Peyer's patch (tissue), 4 donors: ENCODE measurements at regions not wholly inside any gene's neighbourhood (a gene's known extent, or its start where the extent isn't known, plus 50 kb on each side); places are given as distances from the start of the nearest gene placed in this dataset.

ENCODE experiments used
- DNase-seq, 3 donors: peaks; one replicate each; pipeline ENCODE4 v3.0.0-alpha.2; 2017 to 2019
- H3K27ac ChIP-seq, 4 donors: fragments of 200-600 bp; sonication (generic); one replicate each; pipeline ENCODE4 v1.5.1; 2016 to 2019
- H3K27me3 ChIP-seq, 2 donors: fragments of 200-600 bp; sonication (generic); one replicate each; pipeline ENCODE4 v1.5.1; 2019
- H3K36me3 ChIP-seq, 3 donors: fragments of 200-600 bp; sonication (generic); one replicate each; pipeline ENCODE4 v1.5.1; 2016 to 2019
- H3K4me1 ChIP-seq, 4 donors: fragments of 200-600 bp; sonication (generic); one replicate each; pipeline ENCODE4 v1.5.1; 2016 to 2019
- H3K4me3 ChIP-seq, 4 donors: fragments of 200-600 bp; sonication (generic); 1 replicate in 3 of 4; 2 replicates in 1 of 4; pipeline ENCODE4 v1.5.1; 2016 to 2019; ENCODE audit warnings: mild to moderate bottlenecking in 1 of 4
- H3K9me3 ChIP-seq, 4 donors: fragments of 200-600 bp; sonication (generic); one replicate each; pipeline ENCODE4 v1.5.1; 2016 to 2019; ENCODE audit warnings: mild to moderate bottlenecking in 1 of 4
- CTCF ChIP-seq, 6 experiments: fragments of 450-650 bp in 4 of 6; fragments of 200-600 bp in 2 of 6; sonication (generic) in 1 of 6; IDR thresholded peaks; one replicate each; pipeline ENCODE4 v1.5.1; 2017 to 2019; ENCODE audit warnings: antibody characterized with exemption in 6 of 6, mild to moderate bottlenecking in 3 of 6, moderate library complexity in 1 of 6
- POLR2A ChIP-seq, 2 donors: fragments of 450-650 bp; IDR thresholded peaks; one replicate each; pipeline ENCODE4 v1.5.1; 2017; ENCODE audit warnings: antibody characterized with exemption in 2 of 2, mild to moderate bottlenecking in 2 of 2, moderate library complexity in 2 of 2
- small RNA-seq, 2 donors: library from RNA; depleted of rRNA; stranded (forward); fragments of <200 nt; gene quantifications; one replicate each; pipeline ENCODE3, GENCODE V24; 2016

DNA sequence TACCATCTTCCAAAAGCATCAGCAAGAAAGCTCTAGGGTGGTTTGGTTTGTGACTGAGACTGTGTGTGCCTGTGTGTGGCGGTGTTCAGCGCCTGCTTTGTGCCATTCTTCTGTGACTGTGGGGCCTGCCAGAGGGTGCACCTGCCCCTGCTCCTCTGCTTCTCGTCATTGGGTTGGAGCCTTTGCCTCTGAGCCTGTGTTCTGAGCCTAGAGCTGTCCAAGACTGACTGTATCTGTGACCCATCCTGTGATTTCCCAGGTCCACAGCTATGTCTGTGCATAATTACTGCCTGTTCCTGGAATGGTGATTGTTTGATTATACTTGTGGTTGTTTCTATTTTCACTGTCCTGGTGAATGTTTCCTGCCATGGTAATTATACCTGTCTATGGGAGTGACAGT, 57.1 kb upstream of the KLHL29 start:
- H3K9me3 ChIP-seq: no peaks in the 10 kb centered on the region
- no peak overlapping the region for H3K4me3 ChIP-seq
- no peaks in the 10 kb centered on the region for H3K27me3 ChIP-seq
- no peak for DNase-seq
- H3K36me3 ChIP-seq: no peaks in the 10 kb centered on the region
- TF ChIP-seq POLR2A (IDR thresholded peaks at IDR 0.05): no peak
- no peak for TF ChIP-seq CTCF (IDR thresholded peaks at IDR 0.05)
- no peak overlapping the region for H3K27ac ChIP-seq
- no peaks in the 10 kb centered on the region for H3K4me1 ChIP-seq

DNA sequence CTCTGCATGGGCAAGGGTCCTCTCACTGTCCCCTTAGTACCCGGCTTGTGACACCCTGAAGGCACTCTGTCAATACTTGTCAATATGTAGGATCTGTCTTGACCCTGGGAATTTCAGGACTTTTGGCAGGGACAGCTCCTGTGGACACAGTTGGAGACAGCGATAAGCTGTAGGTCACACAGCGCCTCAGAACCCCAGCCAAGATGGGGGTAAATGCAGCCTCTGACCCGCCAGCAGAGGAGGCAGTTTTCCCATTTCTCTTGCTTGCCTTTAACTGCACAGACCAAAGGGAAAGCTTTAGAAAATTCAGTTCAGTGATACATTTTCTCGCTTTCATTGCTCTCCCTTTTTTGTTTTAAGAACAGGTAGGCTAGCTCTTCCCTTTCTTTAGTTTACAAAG, 54.8 kb upstream of the KLHL29 start:
- Histone ChIP-seq H3K9me3 (no peaks in the 10 kb centered on the region), H3K27me3 (no peaks in the 10 kb centered on the region), H3K4me3 (no peak overlapping the region), H3K4me1 (no peaks in the 10 kb centered on the region), H3K27ac (no peak overlapping the region), H3K36me3 (no peaks in the 10 kb centered on the region)
- TF ChIP-seq CTCF (IDR thresholded peaks at IDR 0.05) (no peak), POLR2A (IDR thresholded peaks at IDR 0.05) (no peak)
- no peak for DNase-seq

Small RNA genes lying in the stretch of these regions (small RNA-seq; reads per million reads assigned to genes)
- gene AC099799.1 (0 reads per million in 2 donors), gene RN7SL117P (0 reads per million in 2 donors), gene RNA5SP87 (0.06 to 1.2 reads per million in 2 donors)
